Sigmoid colon (tissue), 6 donors: ENCODE measurements at regions not wholly inside any gene's neighbourhood (a gene's known extent, or its start where the extent isn't known, plus 50 kb on each side); places are given as distances from the start of the nearest gene placed in this dataset.
A peak's percentile ranks its signal among the peaks of the same experiment; 100 is the strongest.

Experiments used
- DNase-seq: peaks from one replicate; pipeline ENCODE4 v3.0.0-alpha.2; 2019
- H3K27ac ChIP-seq, 4 donors: fragments of 200-600 bp; sonication (generic); one replicate each; pipeline ENCODE4 v1.5.1; 2016 to 2019; ENCODE audit warnings: mild to moderate bottlenecking in 1 of 4
- H3K27me3 ChIP-seq, 3 donors: fragments of 200-600 bp; sonication (generic); one replicate each; pipeline ENCODE4 v1.5.1; 2019; ENCODE audit warnings: mild to moderate bottlenecking in 1 of 3
- H3K36me3 ChIP-seq, 4 donors: fragments of 200-600 bp; sonication (generic); one replicate each; pipeline ENCODE4 v1.5.1; 2016 to 2019
- H3K4me1 ChIP-seq, 4 donors: fragments of 200-600 bp; sonication (generic); one replicate each; pipeline ENCODE4 v1.5.1; 2017 to 2019
- H3K4me3 ChIP-seq, 4 donors: fragments of 200-600 bp; sonication (generic); one replicate each; pipeline ENCODE4 v1.5.1; 2017 to 2019; ENCODE audit warnings: mild to moderate bottlenecking in 2 of 4, moderate library complexity in 1 of 4
- H3K9me3 ChIP-seq, 4 donors: fragments of 200-600 bp in 3 of 4; sonication (generic) in 3 of 4; one replicate each; pipeline versions ENCODE4 v1.5.1 to v1.6.1; 2013 to 2019
- EP300 ChIP-seq, 4 donors: sonication (generic); formaldehyde crosslinking; IDR thresholded peaks; one replicate each; pipeline ENCODE4 v1.6.1; 2017; ENCODE audit warnings: antibody characterized with exemption in 4 of 4
- POLR2A ChIP-seq, 2 donors: fragments of 450-650 bp; IDR thresholded peaks; one replicate each; pipeline ENCODE4 v1.6.1; 2016; ENCODE audit warnings: antibody characterized with exemption in 2 of 2, mild to moderate bottlenecking in 2 of 2, moderate library complexity in 2 of 2
- POLR2AphosphoS5 ChIP-seq, 4 donors: sonication (generic); formaldehyde crosslinking; IDR thresholded peaks; one replicate each; pipeline ENCODE4 v1.6.1; 2017; ENCODE audit warnings: antibody characterized with exemption in 4 of 4
- WGBS, 2 donors: extraction: QIAGEN DNeasy Blood & Tissue Kit; methylation state at CpG; one replicate each; pipeline ENCODE4 v1.1.7; 2013; 5-methylcytosine and 5-hydroxymethylcytosine counted together
- intact Hi-C: fragments of 100-400 bp; cut with DNase I; formaldehyde crosslinking; loops from one replicate; pipeline ENCODE4 v1.15.1; 2023
- TF ChIP-seq, protein P1 (sequence below), 4 experiments: fragments of 450-650 bp in 3 of 4; fragments of 200-600 bp in 1 of 4; IDR thresholded peaks; one replicate each; pipeline ENCODE4 v1.5.1; 2016 to 2019; ENCODE audit warnings: antibody characterized with exemption in 4 of 4, mild to moderate bottlenecking in 3 of 4, moderate library complexity in 2 of 4
- donor health status: healthy with polysubstance abuse.
- donor health status: healthy.

DNA sequence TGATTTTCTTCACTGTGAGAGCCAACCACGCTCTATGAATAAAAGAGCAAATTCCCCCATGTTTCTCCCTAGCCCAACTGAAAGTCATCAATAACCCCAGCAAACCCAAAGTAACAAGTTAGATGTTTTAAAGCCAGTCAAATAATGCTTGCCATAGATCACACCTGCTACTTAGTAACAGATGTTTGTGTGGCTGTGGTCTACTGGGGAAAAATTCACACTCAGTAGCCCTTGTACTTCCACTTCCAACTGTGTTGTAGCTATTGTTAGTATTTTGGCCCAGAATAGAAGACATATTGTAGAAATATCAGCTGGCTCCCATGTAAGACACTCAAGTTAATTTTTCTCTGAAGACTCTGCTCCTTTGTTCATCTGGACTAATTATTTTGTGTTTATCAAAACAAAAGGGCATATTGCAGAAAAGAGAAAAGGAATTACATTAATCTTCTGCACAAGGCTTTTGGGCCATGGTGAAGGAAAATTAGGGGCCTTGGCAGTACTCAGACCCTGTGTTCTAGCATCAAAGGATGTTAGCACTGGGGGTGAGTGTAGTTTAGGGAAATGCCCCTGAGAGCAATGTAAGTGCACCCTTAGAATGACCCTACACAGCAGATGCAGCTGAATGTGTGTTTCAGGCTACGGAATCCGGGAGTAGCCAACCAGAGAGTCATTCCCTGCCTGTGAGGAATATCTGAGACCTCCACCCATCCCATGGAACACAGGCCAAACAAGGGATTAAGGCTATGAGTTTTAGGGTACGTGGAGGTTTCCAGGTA, 521.9 kb downstream of the EPHA4 start:
- no peak overlapping the region for H3K27ac ChIP-seq
- H3K4me3 ChIP-seq, result no peak overlapping the region
- intact Hi-C loops, result no loop called here
- TF ChIP-seq POLR2AphosphoS5 (IDR thresholded peaks at IDR 0.05) (no peak), POLR2A (IDR thresholded peaks at IDR 0.05) (no peak), EP300 (IDR thresholded peaks at IDR 0.05) (no peak)
- TF ChIP-seq, protein P1, sequence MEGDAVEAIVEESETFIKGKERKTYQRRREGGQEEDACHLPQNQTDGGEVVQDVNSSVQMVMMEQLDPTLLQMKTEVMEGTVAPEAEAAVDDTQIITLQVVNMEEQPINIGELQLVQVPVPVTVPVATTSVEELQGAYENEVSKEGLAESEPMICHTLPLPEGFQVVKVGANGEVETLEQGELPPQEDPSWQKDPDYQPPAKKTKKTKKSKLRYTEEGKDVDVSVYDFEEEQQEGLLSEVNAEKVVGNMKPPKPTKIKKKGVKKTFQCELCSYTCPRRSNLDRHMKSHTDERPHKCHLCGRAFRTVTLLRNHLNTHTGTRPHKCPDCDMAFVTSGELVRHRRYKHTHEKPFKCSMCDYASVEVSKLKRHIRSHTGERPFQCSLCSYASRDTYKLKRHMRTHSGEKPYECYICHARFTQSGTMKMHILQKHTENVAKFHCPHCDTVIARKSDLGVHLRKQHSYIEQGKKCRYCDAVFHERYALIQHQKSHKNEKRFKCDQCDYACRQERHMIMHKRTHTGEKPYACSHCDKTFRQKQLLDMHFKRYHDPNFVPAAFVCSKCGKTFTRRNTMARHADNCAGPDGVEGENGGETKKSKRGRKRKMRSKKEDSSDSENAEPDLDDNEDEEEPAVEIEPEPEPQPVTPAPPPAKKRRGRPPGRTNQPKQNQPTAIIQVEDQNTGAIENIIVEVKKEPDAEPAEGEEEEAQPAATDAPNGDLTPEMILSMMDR (IDR thresholded peaks at IDR 0.05), result no peak
- DNase-seq, result no peak
- WGBS, 2 donors, result 79 to 82% methylated on average over 4 of the region's 4 CpGs
- H3K9me3 ChIP-seq, result no peaks in the 10 kb centered on the region
- H3K27me3 ChIP-seq, result no peaks in the 10 kb centered on the region
- no peaks in the 10 kb centered on the region for H3K4me1 ChIP-seq
- H3K36me3 ChIP-seq, result no peaks in the 10 kb centered on the region

DNA sequence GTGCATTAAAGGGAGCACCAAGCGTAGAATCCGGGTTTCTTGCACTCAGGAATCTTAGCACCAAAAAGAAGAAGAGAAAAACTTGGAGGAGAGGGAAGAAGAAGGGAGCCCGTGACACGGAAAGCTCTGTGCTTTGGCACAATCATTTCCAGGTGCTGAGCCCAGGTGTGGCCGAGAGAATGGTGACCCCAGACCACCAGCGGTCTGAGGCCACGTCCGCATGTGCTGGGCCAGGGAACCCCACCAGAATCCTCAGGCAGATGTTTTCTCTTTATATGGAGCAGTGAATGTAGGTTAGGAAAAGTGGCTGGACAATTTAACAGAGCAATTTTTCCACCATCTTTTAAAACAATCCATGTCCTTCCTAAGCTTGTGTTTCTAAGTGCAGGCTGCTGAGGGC, 520.9 kb downstream of the EPHA4 start:
- H3K9me3 ChIP-seq, result no peaks in the 10 kb centered on the region
- no peak overlapping the region for H3K4me3 ChIP-seq
- DNase-seq, result no peak
- WGBS, 2 donors, result 94 to 97% methylated on average over 8 of the region's 8 CpGs
- TF ChIP-seq EP300 (IDR thresholded peaks at IDR 0.05), result no peak
- no peak for TF ChIP-seq POLR2A (IDR thresholded peaks at IDR 0.05)
- intact Hi-C loops, result no loop called here
- no peaks in the 10 kb centered on the region for H3K27me3 ChIP-seq
- no peaks in the 10 kb centered on the region for H3K4me1 ChIP-seq
- H3K36me3 ChIP-seq, result no peaks in the 10 kb centered on the region
- no peak overlapping the region for H3K27ac ChIP-seq

DNA sequence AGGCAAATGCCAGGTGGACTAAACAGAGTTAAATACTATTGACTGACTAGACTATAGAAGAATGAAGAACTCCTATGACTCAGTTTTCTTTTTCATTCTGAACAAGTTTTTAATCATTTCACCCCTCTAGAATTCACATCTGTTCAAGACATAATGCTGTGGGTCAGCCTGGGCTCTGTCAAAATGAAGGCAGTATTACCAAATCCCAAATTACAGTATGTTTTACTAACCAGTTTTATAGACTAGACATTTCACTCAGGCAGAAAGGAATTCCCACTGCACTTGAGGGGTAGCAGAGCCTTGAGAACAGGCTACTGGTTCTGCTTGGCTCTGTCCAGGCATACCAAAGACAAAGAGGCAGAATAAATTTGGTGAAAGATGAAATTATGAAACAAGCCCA, 511.7 kb downstream of the EPHA4 start:
- intact Hi-C loops, result no loop called here
- H3K36me3 ChIP-seq, result no peaks in the 10 kb centered on the region
- H3K27me3 ChIP-seq, result no peaks in the 10 kb centered on the region
- H3K27ac ChIP-seq, result no peak overlapping the region
- H3K4me3 ChIP-seq, result no peak overlapping the region
- DNase-seq, result no peak
- TF ChIP-seq POLR2AphosphoS5 (IDR thresholded peaks at IDR 0.05), result peak in 2 of 4 donors; percentile 17 to 53
- TF ChIP-seq POLR2A (IDR thresholded peaks at IDR 0.05), result no peak
- peak in 1 of 4 donors; percentile 4 for TF ChIP-seq EP300 (IDR thresholded peaks at IDR 0.05)
- H3K4me1 ChIP-seq, result peaks cover 0 to 8% (median 0%) of the 10 kb centered on the region in 4 donors
- H3K9me3 ChIP-seq, result no peaks in the 10 kb centered on the region

DNA sequence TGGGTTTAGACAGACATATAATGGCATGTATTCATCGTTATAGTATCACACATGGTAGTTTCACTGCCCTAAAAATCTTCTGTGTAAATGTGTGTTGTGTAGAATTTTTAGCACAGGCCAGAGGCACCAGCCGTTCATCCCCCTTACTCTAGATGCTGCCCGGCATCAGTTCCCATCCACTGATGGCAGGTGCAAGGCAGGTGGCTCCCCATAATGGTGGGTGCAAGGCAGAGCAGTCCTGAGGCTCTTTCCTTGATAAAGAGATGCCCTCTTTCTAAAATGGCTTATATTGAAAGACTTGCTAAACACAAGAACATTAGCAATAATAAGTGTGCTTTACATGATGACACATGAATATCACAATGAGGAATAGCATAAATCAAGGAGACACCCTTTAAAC, 508.5 kb downstream of the EPHA4 start:
- Histone ChIP-seq H3K4me1 (peaks cover 0 to 8% (median 0%) of the 10 kb centered on the region in 4 donors), H3K36me3 (no peaks in the 10 kb centered on the region), H3K9me3 (no peaks in the 10 kb centered on the region), H3K27me3 (no peaks in the 10 kb centered on the region), H3K27ac (no peak overlapping the region), H3K4me3 (no peak overlapping the region)
- WGBS, 2 donors, result 81 to 96% methylated on average over 3 of the region's 3 CpGs
- TF ChIP-seq, protein P1 (IDR thresholded peaks at IDR 0.05), result no peak
- TF ChIP-seq POLR2A (IDR thresholded peaks at IDR 0.05) (no peak), EP300 (IDR thresholded peaks at IDR 0.05) (no peak), POLR2AphosphoS5 (IDR thresholded peaks at IDR 0.05) (no peak)
- no peak for DNase-seq
- intact Hi-C loops, result no loop called here

DNA sequence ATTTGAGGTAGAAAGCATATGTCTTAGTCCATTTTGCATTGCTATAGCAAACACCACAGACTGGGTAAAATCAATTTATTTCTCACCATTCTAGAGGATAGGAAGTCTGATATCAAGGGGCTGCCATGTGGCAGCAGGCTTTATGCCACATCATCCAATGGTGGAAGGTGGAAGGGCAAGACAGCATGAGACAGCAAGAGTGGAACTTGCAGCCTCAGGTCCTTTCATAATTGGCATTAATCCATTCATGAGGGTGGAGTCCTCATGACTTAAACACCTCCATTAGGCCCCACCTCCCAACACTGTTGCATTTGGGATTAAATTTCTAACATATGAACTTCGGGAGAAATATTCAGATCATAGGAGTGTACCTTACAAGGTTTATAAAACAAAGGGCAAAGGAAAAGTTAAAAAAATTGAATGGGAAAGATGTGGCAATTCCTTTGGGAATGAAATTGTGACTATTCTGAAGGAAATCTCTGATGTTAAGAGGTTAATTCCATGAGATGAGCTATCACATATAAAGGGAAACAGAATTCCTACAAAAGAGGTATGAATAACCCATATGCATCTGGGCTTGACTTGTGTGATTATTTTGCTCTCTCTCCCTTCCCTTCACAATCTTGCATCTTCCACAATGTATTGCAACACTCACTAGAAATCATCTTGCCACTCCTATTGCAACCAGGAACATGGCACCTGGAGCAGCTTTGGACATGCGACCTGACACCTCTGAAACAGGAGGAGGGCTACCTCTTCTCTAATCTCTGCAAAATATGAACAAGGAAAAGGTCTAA, 507.8 kb downstream of the EPHA4 start:
- Histone ChIP-seq H3K9me3 (no peaks in the 10 kb centered on the region), H3K27me3 (no peaks in the 10 kb centered on the region), H3K4me3 (no peak overlapping the region), H3K27ac (no peak overlapping the region), H3K4me1 (peaks cover 0 to 8% (median 0%) of the 10 kb centered on the region in 4 donors), H3K36me3 (no peaks in the 10 kb centered on the region)
- 90 to 92% methylated on average over 2 of the region's 2 CpGs for whole genome bisulfite sequencing, 2 donors
- no peak for DNase-seq
- TF ChIP-seq POLR2A (IDR thresholded peaks at IDR 0.05), result no peak
- no peak for TF ChIP-seq EP300 (IDR thresholded peaks at IDR 0.05)
- no peak for TF ChIP-seq POLR2AphosphoS5 (IDR thresholded peaks at IDR 0.05)
- TF ChIP-seq, protein P1 (IDR thresholded peaks at IDR 0.05), result no peak
- intact Hi-C loops, result no loop called here
